Mucosa of stomach (tissue), 1 donor: ENCODE measurements at regions not wholly inside any gene's neighbourhood (a gene's known extent, or its start where the extent isn't known, plus 50 kb on each side); places are given as distances from the start of the nearest gene placed in this dataset.

Experiments used
- H3K27me3 ChIP-seq: one replicate; pipeline ENCODE4 v1.7.0; 2013; ENCODE audit warnings: mild to moderate bottlenecking, low read length; ENCODE audit not compliant: control insufficient read depth, insufficient read depth
- H3K36me3 ChIP-seq: one replicate; pipeline ENCODE4 v1.7.0; 2013; ENCODE audit warnings: low read length; ENCODE audit not compliant: control insufficient read depth, insufficient read depth
- H3K4me1 ChIP-seq: one replicate; pipeline ENCODE4 v1.7.0; 2013; ENCODE audit warnings: mild to moderate bottlenecking, low read length; ENCODE audit not compliant: control insufficient read depth, insufficient read depth
- H3K4me3 ChIP-seq: one replicate; pipeline ENCODE4 v1.7.0; 2013; ENCODE audit warnings: low read length
- H3K9ac ChIP-seq: one replicate; pipeline ENCODE4 v1.7.0; 2013; ENCODE audit warnings: mild to moderate bottlenecking, low read length, moderate library complexity
- H3K9me3 ChIP-seq: one replicate; pipeline ENCODE4 v1.7.0; 2013; ENCODE audit warnings: mild to moderate bottlenecking, low read length, moderate library complexity; ENCODE audit not compliant: control insufficient read depth
- donor health status: Pancreatic carcinoma.

DNA sequence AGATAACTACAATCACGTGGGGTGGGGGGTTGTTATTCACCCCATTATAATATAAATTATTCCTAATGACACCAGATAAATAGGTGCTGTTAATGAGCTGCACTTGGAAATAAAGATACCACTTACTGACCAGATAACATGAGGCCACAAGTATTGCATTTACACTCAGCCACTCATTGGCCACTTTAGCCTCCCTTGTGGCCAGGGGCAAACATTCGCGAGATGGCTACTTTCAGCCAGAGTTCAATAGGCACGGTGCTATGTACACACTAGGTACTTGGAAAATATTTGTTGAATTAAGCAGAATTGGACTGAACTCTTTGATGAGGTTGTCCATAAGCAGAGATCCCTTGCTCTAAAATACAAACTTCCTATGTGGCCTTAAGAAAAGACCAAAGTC, 713.7 kb upstream of the TENM3 start:
- Histone ChIP-seq H3K9ac (no peak overlapping the region), H3K4me3 (no peak overlapping the region), H3K4me1 (no peaks in the 10 kb centered on the region), H3K27me3 (no peaks in the 10 kb centered on the region), H3K36me3 (no peaks in the 10 kb centered on the region), H3K9me3 (no peaks in the 10 kb centered on the region)

DNA sequence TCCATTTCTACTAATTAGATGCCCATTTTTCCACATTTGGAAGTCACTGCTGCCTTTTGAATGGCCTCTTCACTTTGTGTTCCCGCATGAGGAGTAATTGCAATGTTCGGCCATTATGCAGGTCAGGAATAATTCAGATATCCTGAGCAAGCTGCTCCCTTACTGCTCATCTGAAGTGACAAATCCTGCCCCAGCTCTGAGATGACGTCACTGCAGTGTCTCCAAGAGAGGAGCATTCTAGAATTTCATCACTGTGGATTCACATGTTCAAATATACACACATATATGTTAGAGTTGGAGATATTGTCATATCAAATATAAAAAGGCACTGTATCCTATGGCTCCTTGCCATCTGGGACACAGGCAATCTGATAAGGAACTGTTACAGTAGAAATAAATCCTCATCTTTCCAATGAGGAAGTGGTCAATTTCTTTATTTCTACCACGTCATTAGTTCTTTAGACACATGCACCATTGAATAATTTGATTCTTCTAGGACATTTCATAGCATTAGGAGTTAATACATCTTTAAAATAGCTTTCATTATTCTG, 706.9 kb upstream of the TENM3 start:
- Histone ChIP-seq H3K4me3 (no peak overlapping the region), H3K9ac (no peak overlapping the region), H3K36me3 (no peaks in the 10 kb centered on the region), H3K27me3 (no peaks in the 10 kb centered on the region), H3K4me1 (no peaks in the 10 kb centered on the region), H3K9me3 (no peaks in the 10 kb centered on the region)

DNA sequence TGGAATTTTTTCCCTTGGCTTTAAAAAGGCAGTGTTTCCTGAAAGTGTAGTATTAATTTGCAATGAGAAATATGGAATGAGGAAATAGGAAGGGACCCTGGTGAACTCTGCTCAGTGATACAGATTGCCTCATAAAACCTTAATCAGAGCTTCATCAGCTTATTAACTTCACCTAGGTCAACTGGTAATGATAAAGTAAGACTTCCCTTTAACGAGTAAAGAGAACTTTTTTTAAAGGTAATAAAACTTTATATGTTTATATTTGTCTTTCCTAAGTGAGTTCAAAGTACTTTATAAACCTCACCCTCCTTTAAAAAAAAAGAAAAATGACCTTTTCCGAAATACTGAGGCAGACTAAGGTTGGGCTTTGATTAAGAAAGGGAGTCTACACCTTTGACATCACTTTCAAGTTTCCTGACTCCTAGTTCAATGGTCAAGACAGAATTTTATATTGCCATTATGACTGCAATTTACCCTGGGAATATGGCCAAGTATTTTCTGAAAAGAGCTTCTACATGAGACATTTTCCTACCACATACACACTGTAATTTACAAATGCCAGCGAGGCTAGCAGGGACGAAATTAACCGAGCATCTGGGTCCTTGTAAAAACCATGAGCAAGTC, 706.3 kb upstream of the TENM3 start:
- no peaks in the 10 kb centered on the region for H3K36me3 ChIP-seq
- H3K4me1 ChIP-seq, result no peaks in the 10 kb centered on the region
- H3K27me3 ChIP-seq, result no peaks in the 10 kb centered on the region
- no peak overlapping the region for H3K4me3 ChIP-seq
- no peaks in the 10 kb centered on the region for H3K9me3 ChIP-seq
- H3K9ac ChIP-seq, result no peak overlapping the region

DNA sequence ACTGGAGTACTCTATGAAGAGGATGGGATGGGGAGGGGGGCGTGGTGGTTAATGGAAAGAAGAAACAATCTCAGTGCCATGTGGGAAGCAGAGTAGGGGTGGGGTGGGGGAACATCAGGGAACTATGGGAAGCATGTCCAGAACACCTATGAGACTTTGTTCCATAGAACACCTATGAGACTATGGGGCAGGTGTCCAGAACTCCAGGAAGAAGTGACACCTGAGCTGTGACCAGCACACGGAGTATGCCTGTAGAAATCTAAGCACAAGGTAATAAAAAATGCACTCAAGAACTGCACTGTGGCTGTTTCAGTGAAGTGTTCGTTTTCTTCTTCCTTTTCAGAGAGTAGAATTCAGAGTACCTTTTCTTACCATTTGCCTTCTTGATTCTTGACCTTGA, 704.8 kb upstream of the TENM3 start:
- Histone ChIP-seq H3K4me1 (no peaks in the 10 kb centered on the region), H3K4me3 (no peak overlapping the region), H3K27me3 (no peaks in the 10 kb centered on the region), H3K9ac (no peak overlapping the region), H3K36me3 (no peaks in the 10 kb centered on the region), H3K9me3 (no peaks in the 10 kb centered on the region)

DNA sequence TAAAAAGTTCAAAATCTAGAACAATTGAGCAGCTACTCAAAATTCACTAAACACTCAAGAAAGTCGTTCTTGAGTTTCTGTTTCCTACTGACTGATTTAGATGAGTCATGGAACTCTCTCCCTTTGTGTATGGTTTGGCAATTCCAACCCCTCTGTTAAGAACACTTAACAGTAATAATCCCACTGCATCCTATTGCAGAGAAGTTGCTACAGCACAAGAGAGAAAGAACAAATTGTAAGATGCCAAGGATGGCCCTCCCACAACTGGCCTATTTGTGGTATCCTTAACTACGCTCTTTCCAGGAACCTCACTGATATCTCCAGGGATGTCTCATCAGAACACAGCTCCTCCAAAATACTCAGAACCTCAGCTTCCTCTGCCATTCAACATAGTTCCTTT, 701.8 kb upstream of the TENM3 start:
- H3K9me3 ChIP-seq, result no peaks in the 10 kb centered on the region
- H3K4me3 ChIP-seq, result no peak overlapping the region
- no peaks in the 10 kb centered on the region for H3K4me1 ChIP-seq
- H3K27me3 ChIP-seq, result no peaks in the 10 kb centered on the region
- H3K36me3 ChIP-seq, result no peaks in the 10 kb centered on the region
- H3K9ac ChIP-seq, result no peak overlapping the region

DNA sequence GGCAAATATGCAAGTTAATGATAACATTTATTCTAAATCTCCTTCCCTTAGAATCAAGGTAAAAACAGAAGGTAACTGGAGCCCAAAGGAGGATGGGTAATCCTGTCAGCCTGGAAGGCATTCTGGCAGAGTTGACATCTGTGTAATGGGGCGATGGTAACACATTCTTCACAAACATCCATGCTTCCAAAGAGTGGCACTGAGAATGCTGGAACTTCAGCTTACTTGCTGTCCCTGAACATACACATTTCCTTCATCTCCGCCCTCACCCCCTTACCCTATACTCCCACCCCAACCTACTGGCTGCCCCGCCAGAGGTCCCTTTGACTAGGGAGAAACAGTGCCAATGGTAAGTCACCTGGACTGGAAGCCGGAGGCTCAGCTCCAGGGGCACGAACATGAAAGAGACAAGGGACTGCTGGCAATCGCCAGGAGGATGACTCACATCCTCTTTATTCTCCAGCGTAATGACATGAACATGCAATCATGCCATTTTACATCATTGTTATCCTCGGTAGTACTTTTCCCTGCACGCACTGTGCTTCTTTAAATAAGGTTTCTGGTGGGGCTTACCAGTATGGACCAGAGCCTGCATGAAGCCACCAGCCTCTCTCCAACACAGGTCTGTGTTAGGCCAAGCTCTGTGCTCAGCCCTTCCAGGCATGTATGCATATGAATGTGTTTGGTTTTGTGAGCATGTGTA, 694.2 kb upstream of the TENM3 start:
- Histone ChIP-seq H3K27me3 (no peaks in the 10 kb centered on the region), H3K9me3 (no peaks in the 10 kb centered on the region), H3K4me1 (no peaks in the 10 kb centered on the region), H3K4me3 (no peak overlapping the region), H3K9ac (no peak overlapping the region), H3K36me3 (no peaks in the 10 kb centered on the region)

DNA sequence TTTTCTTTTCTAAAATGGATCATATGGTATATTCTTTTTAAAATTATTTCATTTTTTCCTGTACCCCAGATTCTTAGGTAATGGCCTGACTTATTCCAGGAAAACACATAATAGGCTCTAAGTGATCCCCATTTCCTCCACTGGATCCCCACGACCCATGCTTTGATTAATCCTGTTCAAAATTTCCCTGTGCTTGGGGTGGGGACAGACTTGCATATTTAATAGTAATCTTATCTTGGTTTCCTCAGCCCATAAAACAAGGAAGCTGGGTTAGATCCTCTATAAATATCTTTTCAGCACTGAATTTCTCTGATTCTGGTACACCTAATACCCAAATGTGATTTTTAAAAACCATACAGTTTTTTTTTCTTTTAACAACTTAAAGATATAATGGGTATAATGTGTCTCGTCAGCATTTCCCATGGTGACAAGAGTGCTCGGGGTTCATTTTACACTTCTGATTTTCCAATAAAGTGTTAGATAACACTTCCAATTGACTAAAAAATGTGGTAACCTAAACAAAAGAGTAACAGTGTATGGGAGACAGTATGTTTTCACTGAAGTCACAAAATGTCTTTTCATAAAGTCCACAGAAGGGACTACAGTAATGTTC, 693.5 kb upstream of the TENM3 start:
- Histone ChIP-seq H3K4me1 (no peaks in the 10 kb centered on the region), H3K4me3 (no peak overlapping the region), H3K36me3 (no peaks in the 10 kb centered on the region), H3K9me3 (no peaks in the 10 kb centered on the region), H3K27me3 (no peaks in the 10 kb centered on the region), H3K9ac (no peak overlapping the region)

DNA sequence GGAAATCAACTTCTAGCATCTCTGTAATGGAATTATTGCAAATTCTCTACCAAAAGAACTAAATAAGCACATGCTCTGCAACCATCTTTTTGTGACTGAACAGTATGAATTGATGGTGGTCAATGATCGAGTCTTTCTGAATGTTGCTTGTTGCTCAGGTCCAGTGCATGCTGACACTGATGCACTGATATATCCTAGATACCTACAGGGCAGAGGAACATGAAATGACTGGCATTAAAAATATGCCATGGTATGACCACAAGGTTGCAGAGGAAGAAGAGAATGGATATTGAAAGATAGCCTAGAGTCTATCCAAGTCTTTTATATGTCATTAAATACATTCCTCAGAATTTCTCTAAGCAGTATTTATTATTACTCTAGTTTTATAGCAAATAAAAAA, 692.8 kb upstream of the TENM3 start:
- no peaks in the 10 kb centered on the region for H3K36me3 ChIP-seq
- no peaks in the 10 kb centered on the region for H3K4me1 ChIP-seq
- H3K4me3 ChIP-seq, result no peak overlapping the region
- no peaks in the 10 kb centered on the region for H3K27me3 ChIP-seq
- no peak overlapping the region for H3K9ac ChIP-seq
- H3K9me3 ChIP-seq, result no peaks in the 10 kb centered on the region

DNA sequence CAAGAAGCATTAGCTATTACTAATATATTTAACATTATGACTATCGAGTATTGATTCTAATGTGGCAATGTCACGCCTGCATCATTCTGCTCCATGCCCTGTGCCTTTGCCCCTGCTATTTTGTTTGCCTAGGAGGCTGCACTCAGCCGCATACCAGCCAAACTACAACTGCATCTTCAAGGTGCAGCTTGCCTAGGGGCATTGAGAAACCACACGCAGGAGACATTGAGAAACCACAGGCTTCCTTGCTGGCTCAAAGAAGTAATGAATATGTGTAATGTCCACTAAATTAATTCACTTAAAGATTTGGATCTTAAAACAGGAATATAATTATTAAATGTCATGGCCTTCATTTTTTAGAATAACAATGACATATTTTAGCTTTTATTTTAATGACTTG, 683.6 kb upstream of the TENM3 start:
- H3K4me3 ChIP-seq, result no peak overlapping the region
- no peaks in the 10 kb centered on the region for H3K36me3 ChIP-seq
- no peaks in the 10 kb centered on the region for H3K4me1 ChIP-seq
- H3K9ac ChIP-seq, result no peak overlapping the region
- no peaks in the 10 kb centered on the region for H3K9me3 ChIP-seq
- H3K27me3 ChIP-seq, result no peaks in the 10 kb centered on the region

DNA sequence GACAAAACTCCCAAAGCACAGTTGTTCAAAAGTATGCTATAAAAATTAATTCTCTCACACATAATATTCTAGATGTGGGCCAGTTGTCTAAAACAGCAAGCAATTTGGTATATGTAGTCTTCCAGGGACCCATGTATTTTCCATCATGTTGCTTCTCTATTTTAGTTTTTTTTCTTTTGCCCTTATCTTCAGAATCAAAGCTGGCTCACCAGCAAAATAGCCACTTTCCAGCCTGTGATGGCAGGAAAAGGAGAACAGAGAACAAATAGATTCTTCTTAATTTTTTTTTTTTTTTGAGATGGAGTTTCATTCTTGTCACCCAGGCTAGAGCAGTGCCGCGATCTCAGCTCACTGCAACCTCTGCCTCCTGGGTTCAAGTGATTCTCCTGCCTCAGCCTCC, 680.8 kb upstream of the TENM3 start:
- H3K9me3 ChIP-seq, result no peaks in the 10 kb centered on the region
- H3K27me3 ChIP-seq, result no peaks in the 10 kb centered on the region
- no peak overlapping the region for H3K4me3 ChIP-seq
- no peaks in the 10 kb centered on the region for H3K4me1 ChIP-seq
- H3K36me3 ChIP-seq, result no peaks in the 10 kb centered on the region
- H3K9ac ChIP-seq, result no peak overlapping the region

DNA sequence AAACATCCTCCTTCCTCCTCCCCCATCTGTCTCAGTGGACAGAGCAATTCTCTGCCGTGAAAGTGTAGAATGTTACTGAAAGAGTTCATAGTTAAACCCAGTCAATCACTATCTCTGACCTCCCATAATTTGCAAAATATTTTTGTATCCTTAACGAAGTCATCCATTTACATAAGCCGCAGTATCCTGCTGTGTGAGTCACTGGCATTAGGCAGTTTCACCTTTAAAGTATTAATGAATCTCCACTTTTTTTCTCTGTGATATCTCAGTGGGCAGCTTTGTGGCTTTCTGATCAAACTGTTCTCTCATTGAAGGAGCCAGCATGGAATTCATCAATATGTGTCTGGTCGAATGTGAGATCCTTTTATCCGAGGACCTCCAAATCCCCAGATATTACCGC, 678.6 kb upstream of the TENM3 start:
- no peaks in the 10 kb centered on the region for H3K9me3 ChIP-seq
- H3K4me1 ChIP-seq, result no peaks in the 10 kb centered on the region
- H3K9ac ChIP-seq, result no peak overlapping the region
- no peaks in the 10 kb centered on the region for H3K36me3 ChIP-seq
- H3K27me3 ChIP-seq, result no peaks in the 10 kb centered on the region
- no peak overlapping the region for H3K4me3 ChIP-seq

DNA sequence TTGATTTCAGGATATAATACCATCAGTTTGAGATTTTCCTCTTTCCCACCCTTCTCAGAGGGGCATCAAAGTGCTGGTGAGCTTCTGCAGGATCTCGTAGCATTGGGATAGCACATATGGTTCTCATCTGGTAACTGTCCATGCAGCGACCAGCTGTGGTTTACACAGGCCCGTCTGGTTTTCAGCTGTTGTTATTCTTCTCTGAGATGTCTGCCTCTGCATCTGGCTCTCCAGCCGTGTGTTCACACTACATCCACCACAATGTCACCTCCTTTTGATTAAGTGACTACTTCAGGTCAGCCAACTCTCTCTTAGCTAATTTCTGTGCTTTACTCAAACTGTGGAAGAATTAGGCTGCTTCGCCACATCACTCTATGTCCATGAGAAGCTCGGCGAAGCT, 676.7 kb upstream of the TENM3 start:
- no peaks in the 10 kb centered on the region for H3K27me3 ChIP-seq
- no peaks in the 10 kb centered on the region for H3K9me3 ChIP-seq
- H3K4me3 ChIP-seq, result no peak overlapping the region
- no peak overlapping the region for H3K9ac ChIP-seq
- no peaks in the 10 kb centered on the region for H3K36me3 ChIP-seq
- no peaks in the 10 kb centered on the region for H3K4me1 ChIP-seq
